H1 (cell line): ENCODE measurements at regions not wholly inside any gene's neighbourhood (a gene's known extent, or its start where the extent isn't known, plus 50 kb on each side); places are given as distances from the start of the nearest gene placed in this dataset.

Source experiments
- BACH1 ChIP-seq: IDR thresholded peaks from 2 replicates; pipeline ENCODE4 v1.6.1; 2012; ENCODE audit warnings: low read length, improper control_type of control experiment
- CBX8 ChIP-seq: fragments of 300-800, 300-1000 bp; sonication (generic); IDR thresholded peaks from 2 replicates; pipeline ENCODE4 v1.7.1; 2016; ENCODE audit warnings: low read depth, low read length, borderline replicate concordance
- CREB1 ChIP-seq: IDR thresholded peaks from 2 replicates; pipeline ENCODE4 v1.6.1; 2012; ENCODE audit warnings: inconsistent platforms
- RAD21 ChIP-seq, 2 experiments: IDR thresholded peaks in 1 of 2; conservative IDR thresholded peaks in 1 of 2; 2 replicates each; pipeline ENCODE4 v1.6.1; 2011; ENCODE audit warnings: low read depth in 2 of 2, low read length in 2 of 2, improper control_type of control experiment in 1 of 2, inconsistent platforms in 1 of 2, mild to moderate bottlenecking in 1 of 2, moderate library complexity in 1 of 2

DNA sequence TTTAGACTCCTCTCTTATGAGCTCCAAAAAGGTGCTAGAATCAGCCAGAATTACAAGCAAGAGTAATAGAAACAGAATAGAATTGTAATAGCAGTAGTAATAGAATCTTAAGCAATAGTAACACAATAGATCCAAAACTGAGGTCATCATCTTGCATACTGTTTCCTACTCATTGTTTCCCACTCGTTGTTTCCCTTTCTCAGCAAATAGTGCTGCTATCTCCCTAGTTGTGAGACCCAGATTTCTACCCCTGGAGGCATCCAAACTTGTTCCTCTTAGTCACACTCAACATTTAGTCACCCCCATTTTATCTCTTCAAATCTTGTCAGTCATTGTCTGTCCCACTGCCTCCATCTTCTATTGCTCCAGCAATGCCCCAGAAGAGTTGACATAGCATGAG is 356.9 kb upstream of the MARCKS start (continued):
- no peak for TF ChIP-seq RAD21 (IDR thresholded peaks at IDR 0.05 in 1 of 2, conservative IDR thresholded peaks at IDR 0.05 in 1 of 2; ENCODE audit: low read depth in 2 of 2, low read length in 2 of 2)
- TF ChIP-seq CREB1: no peak
- TF ChIP-seq BACH1: no peak
- no peak for TF ChIP-seq CBX8
